ENCODE measurements at regions not wholly inside any gene's neighbourhood (a gene's known extent, or its start where the extent isn't known, plus 50 kb on each side); places are given as distances from the start of the nearest gene placed in this dataset.

GRCh38 chrX:44071847-44072551 lies 98.8 kb upstream of the NDP start:
- TF ChIP-seq CTCF (IDR thresholded peaks at IDR 0.05), result no peak
- TF ChIP-seq POLR2A (IDR thresholded peaks at IDR 0.05), result no peak
- TF ChIP-seq POLR2AphosphoS5 (IDR thresholded peaks at IDR 0.05), result no peak
- TF ChIP-seq EP300 (IDR thresholded peaks at IDR 0.05), result no peak

Data from upper lobe of left lung (tissue), 4 donors.